ENCODE measurements at regions not wholly inside any gene's neighbourhood (a gene's known extent, or its start where the extent isn't known, plus 50 kb on each side); places are given as distances from the start of the nearest gene placed in this dataset.

DNA sequence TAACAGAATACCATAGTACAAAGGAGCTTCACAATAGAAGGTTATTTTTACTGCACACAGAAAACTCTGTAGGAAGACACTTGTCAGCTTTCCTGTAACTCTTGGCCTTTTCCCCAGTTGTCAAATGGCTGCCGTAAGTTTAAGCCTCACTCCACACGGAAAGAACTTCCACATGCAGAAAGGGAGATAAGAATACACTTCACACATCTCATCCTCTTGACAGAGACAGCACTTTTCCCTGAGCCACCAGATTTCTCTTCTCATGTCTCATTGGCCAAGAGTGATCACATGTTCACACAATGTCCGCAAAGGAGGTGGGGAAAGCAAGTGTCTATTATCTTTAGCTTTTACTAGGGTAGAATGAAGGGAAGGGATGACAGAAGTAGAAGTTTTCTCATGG, 540.7 kb downstream of the HAO1 start:
- H2AFZ ChIP-seq (ENCODE audit: insufficient read depth, low read depth, low read length, poor library complexity, severe bottlenecking) = no peak overlapping the region
- no peaks in the 10 kb centered on the region for H3K27me3 Mint-ChIP-seq
- ATAC-seq (ENCODE audit: low read depth) (no peak), DNase-seq (no peak)
- intact Hi-C loops (cut with micrococcal nuclease) = no loop called here
- POLR2A ChIA-PET = no interaction called here
- no peaks in the 10 kb centered on the region for H3K4me1 ChIP-seq (ENCODE audit: control insufficient read depth in 2 of 2, insufficient read depth in 2 of 2, low read length in 2 of 2)
- CTCF ChIA-PET = no interaction called here
- H3K36me3 ChIP-seq (replicated peaks in 1 of 2; ENCODE audit: control extremely low read depth in 1 of 2, control insufficient read depth in 1 of 2, extremely low read depth in 1 of 2, insufficient read depth in 2 of 2, low read length in 1 of 2) = no peaks in the 10 kb centered on the region
- no peak overlapping the region for H3K9ac ChIP-seq (ENCODE audit: low read length)
- H3K4me2 ChIP-seq (replicated peaks; ENCODE audit: low read depth, low read length, poor library complexity, severe bottlenecking) = no peak overlapping the region
- H3K4me1 Mint-ChIP-seq = no peaks in the 10 kb centered on the region
- H3K9me3 Mint-ChIP-seq (ENCODE audit: insufficient read depth) = peaks cover 3% of the 10 kb centered on the region
- H3K4me3 ChIP-seq (ENCODE audit: control extremely low read depth in 1 of 5, extremely low read depth in 1 of 5, insufficient read depth in 1 of 5, low read depth in 2 of 5, low read length in 4 of 5) = no peak overlapping the region
- H3K27me3 ChIP-seq (replicated peaks in 1 of 4; ENCODE audit: control extremely low read depth in 1 of 4, control insufficient read depth in 3 of 4, insufficient read depth in 4 of 4, low read length in 3 of 4) = no peaks in the 10 kb centered on the region
- no peak overlapping the region for H3K27ac Mint-ChIP-seq
- H3K9me3 ChIP-seq (ENCODE audit: control extremely low read depth in 1 of 3, control insufficient read depth in 2 of 3, insufficient read depth in 1 of 3, low read length in 2 of 3) = no peaks in the 10 kb centered on the region
- no peak overlapping the region for H3K4me3 Mint-ChIP-seq
- no peaks in the 10 kb centered on the region for H3K79me2 ChIP-seq (ENCODE audit: control insufficient read depth, insufficient read depth, low read length)
- TF ChIP-seq, protein P1, sequence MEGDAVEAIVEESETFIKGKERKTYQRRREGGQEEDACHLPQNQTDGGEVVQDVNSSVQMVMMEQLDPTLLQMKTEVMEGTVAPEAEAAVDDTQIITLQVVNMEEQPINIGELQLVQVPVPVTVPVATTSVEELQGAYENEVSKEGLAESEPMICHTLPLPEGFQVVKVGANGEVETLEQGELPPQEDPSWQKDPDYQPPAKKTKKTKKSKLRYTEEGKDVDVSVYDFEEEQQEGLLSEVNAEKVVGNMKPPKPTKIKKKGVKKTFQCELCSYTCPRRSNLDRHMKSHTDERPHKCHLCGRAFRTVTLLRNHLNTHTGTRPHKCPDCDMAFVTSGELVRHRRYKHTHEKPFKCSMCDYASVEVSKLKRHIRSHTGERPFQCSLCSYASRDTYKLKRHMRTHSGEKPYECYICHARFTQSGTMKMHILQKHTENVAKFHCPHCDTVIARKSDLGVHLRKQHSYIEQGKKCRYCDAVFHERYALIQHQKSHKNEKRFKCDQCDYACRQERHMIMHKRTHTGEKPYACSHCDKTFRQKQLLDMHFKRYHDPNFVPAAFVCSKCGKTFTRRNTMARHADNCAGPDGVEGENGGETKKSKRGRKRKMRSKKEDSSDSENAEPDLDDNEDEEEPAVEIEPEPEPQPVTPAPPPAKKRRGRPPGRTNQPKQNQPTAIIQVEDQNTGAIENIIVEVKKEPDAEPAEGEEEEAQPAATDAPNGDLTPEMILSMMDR (IDR thresholded peaks at IDR 0.05) = no peak
- no peak for TF ChIP-seq EZH2 (IDR thresholded peaks at IDR 0.05; ENCODE audit: borderline replicate concordance, insufficient read depth, low read depth, low read length, poor library complexity, severe bottlenecking)
- WGBS (ENCODE audit: insufficient coverage) = 10% methylated on average over 2 of the region's 3 CpGs
- no peaks in the 10 kb centered on the region for H4K20me1 ChIP-seq (ENCODE audit: control insufficient read depth, insufficient read depth, low read length, poor library complexity, severe bottlenecking)
- H3K27ac ChIP-seq (ENCODE audit: low read length in 2 of 2) = no peak overlapping the region

DNA sequence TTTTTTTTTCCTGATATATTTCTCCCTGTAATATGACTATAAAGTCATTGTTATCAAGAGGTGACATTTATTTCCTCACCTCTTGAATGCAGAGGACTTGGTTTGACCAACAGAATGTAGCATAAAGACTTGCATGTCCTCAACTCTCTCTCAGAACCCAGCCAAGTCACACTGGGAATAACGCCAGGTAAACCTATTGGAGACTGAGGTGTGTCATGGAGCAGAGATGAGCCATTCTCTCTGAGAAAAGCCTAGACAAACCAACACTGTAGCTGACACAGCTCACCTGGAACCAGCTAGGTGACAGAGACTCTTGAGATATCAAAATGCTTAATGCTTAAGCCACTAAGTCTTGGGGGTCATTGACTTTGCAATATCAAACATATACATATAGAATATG, 533.6 kb downstream of the HAO1 start:
- ChIA-PET CTCF (no interaction called here), POLR2A (no interaction called here)
- Histone ChIP-seq H2AFZ (ENCODE audit: insufficient read depth, low read depth, low read length, poor library complexity, severe bottlenecking) (no peak overlapping the region), H3K9ac (ENCODE audit: low read length) (no peak overlapping the region), H3K36me3 (replicated peaks in 1 of 2; ENCODE audit: control extremely low read depth in 1 of 2, control insufficient read depth in 1 of 2, extremely low read depth in 1 of 2, insufficient read depth in 2 of 2, low read length in 1 of 2) (no peaks in the 10 kb centered on the region), H4K20me1 (ENCODE audit: control insufficient read depth, insufficient read depth, low read length, poor library complexity, severe bottlenecking) (no peaks in the 10 kb centered on the region), H3K27me3 (replicated peaks in 1 of 4; ENCODE audit: control extremely low read depth in 1 of 4, control insufficient read depth in 3 of 4, insufficient read depth in 4 of 4, low read length in 3 of 4) (no peaks in the 10 kb centered on the region), H3K4me2 (replicated peaks; ENCODE audit: low read depth, low read length, poor library complexity, severe bottlenecking) (no peak overlapping the region), H3K4me1 (ENCODE audit: control insufficient read depth in 2 of 2, insufficient read depth in 2 of 2, low read length in 2 of 2) (no peaks in the 10 kb centered on the region), H3K4me3 (ENCODE audit: control extremely low read depth in 1 of 5, extremely low read depth in 1 of 5, insufficient read depth in 1 of 5, low read depth in 2 of 5, low read length in 4 of 5) (no peak overlapping the region), H3K79me2 (ENCODE audit: control insufficient read depth, insufficient read depth, low read length) (no peaks in the 10 kb centered on the region), H3K9me3 (ENCODE audit: control extremely low read depth in 1 of 3, control insufficient read depth in 2 of 3, insufficient read depth in 1 of 3, low read length in 2 of 3) (no peaks in the 10 kb centered on the region), H3K27ac (ENCODE audit: low read length in 2 of 2) (no peak overlapping the region)
- no peaks in the 10 kb centered on the region for H3K9me3 Mint-ChIP-seq (ENCODE audit: insufficient read depth)
- no CpG with 5 or more reads among the region's 1 CpG for WGBS (ENCODE audit: insufficient coverage)
- H3K4me3 Mint-ChIP-seq = no peak overlapping the region
- no peak overlapping the region for H3K27ac Mint-ChIP-seq
- DNase-seq (no peak), ATAC-seq (ENCODE audit: low read depth) (no peak)
- no peak for TF ChIP-seq EZH2 (IDR thresholded peaks at IDR 0.05; ENCODE audit: borderline replicate concordance, insufficient read depth, low read depth, low read length, poor library complexity, severe bottlenecking)
- TF ChIP-seq, protein P1 (IDR thresholded peaks at IDR 0.05) = no peak
- intact Hi-C loops (cut with micrococcal nuclease) = no loop called here
- H3K4me1 Mint-ChIP-seq = no peaks in the 10 kb centered on the region
- H3K27me3 Mint-ChIP-seq = no peaks in the 10 kb centered on the region

Measured in B cell (primary cell).